Prostate gland (tissue), 2 donors: ENCODE measurements at regions not wholly inside any gene's neighbourhood (a gene's known extent, or its start where the extent isn't known, plus 50 kb on each side); places are given as distances from the start of the nearest gene placed in this dataset.

Experiments used
- CTCF ChIP-seq, 4 experiments: fragments of 200-600 bp in 2 of 4; fragments of 450-650 bp in 2 of 4; sonication (generic) in 2 of 4; IDR thresholded peaks; 1 replicate in 3 of 4; 2 replicates in 1 of 4; pipeline ENCODE4 v1.5.1; 2016 to 2019; ENCODE audit warnings: antibody characterized with exemption in 4 of 4, mild to moderate bottlenecking in 2 of 4, moderate library complexity in 2 of 4
- POLR2A ChIP-seq: fragments of 450-650 bp; IDR thresholded peaks from one replicate; pipeline ENCODE4 v1.6.1; 2016; ENCODE audit warnings: antibody characterized with exemption, mild to moderate bottlenecking
- POLR2AphosphoS5 ChIP-seq: sonication (generic); formaldehyde crosslinking; IDR thresholded peaks from one replicate; pipeline ENCODE4 v1.6.1; 2017; ENCODE audit warnings: antibody characterized with exemption

- TF ChIP-seq CTCF (IDR thresholded peaks at IDR 0.05): no peak
- no peak for TF ChIP-seq POLR2AphosphoS5
- TF ChIP-seq POLR2A: no peak
Measured at GRCh38 chr1:166338105-166338504, 171.3 kb upstream of the FAM78B start.
